Tibial artery (tissue), 4 donors: ENCODE measurements at regions not wholly inside any gene's neighbourhood (a gene's known extent, or its start where the extent isn't known, plus 50 kb on each side); places are given as distances from the start of the nearest gene placed in this dataset.

Experiments
- DNase-seq, 2 donors: peaks; one replicate each; pipeline ENCODE4 v3.0.0-alpha.2; 2019
- H3K27ac ChIP-seq, 2 donors: fragments of 200-600 bp; sonication (generic) in 1 of 2; 1 replicate in 1 of 2; 2 replicates in 1 of 2; pipeline ENCODE4 v1.5.1; 2018 to 2019; ENCODE audit warnings: mild to moderate bottlenecking in 1 of 2
- H3K27me3 ChIP-seq, 2 donors: fragments of 200-600 bp; sonication (generic) in 1 of 2; one replicate each; pipeline versions ENCODE4 v1.5.1 to v1.6.0; 2016 to 2019
- H3K36me3 ChIP-seq, 3 donors: fragments of 200-600 bp; sonication (generic) in 2 of 3; one replicate each; pipeline ENCODE4 v1.5.1; 2016 to 2019; ENCODE audit warnings: mild to moderate bottlenecking in 2 of 3
- H3K4me1 ChIP-seq, 4 donors: fragments of 200-600 bp; sonication (generic) in 2 of 4; 1 replicate in 3 of 4; 2 replicates in 1 of 4; pipeline ENCODE4 v1.5.1; 2016 to 2019
- H3K4me3 ChIP-seq, 2 donors: fragments of 200-600 bp; sonication (generic) in 1 of 2; 1 replicate in 1 of 2; 2 replicates in 1 of 2; pipeline ENCODE4 v1.5.1; 2018 to 2019; ENCODE audit warnings: mild to moderate bottlenecking in 2 of 2
- H3K9me3 ChIP-seq, 3 donors: fragments of 200-600 bp; sonication (generic) in 1 of 3; one replicate each; pipeline ENCODE4 v1.5.1; 2016 to 2019
- CTCF ChIP-seq, 2 experiments: fragments of 200-600 bp in 1 of 2; fragments of 450-650 bp in 1 of 2; IDR thresholded peaks; one replicate each; pipeline ENCODE4 v1.5.1; 2017 to 2019; ENCODE audit warnings: antibody characterized with exemption in 2 of 2, mild to moderate bottlenecking in 1 of 2, moderate library complexity in 1 of 2
- intact Hi-C: fragments of 100-400 bp; cut with DNase I; formaldehyde crosslinking; loops from one replicate; pipeline ENCODE4 v1.15.0; 2023; ENCODE audit warnings: low total_unique reads

- Histone ChIP-seq H3K27me3 (no peaks in the 10 kb centered on the region), H3K4me3 (no peak overlapping the region), H3K27ac (peak overlapping the region; percentile 19 to 31), H3K4me1 (peaks cover 0 to 39% (median 18%) of the 10 kb centered on the region in 4 donors), H3K36me3 (no peaks in the 10 kb centered on the region), H3K9me3 (no peaks in the 10 kb centered on the region)
- TF ChIP-seq CTCF (IDR thresholded peaks at IDR 0.05): no peak
- DNase-seq: no peak
- intact Hi-C loops: loop anchor here (10.0 kb wide), 1 partner anchor 322 kb away; the partner anchor contains the start of gene NUAK1
These were observed 326.4 kb downstream of the NUAK1 start for GRCh38 chr12:105812366-105812765.

GRCh38 chr12:105813201-105813600, 325.6 kb downstream of the NUAK1 start:
- H3K36me3 ChIP-seq: no peaks in the 10 kb centered on the region

GRCh38 chr12:105814283-105814682, 324.5 kb downstream of the NUAK1 start:
- no peaks in the 10 kb centered on the region for H3K9me3 ChIP-seq
- H3K27me3 ChIP-seq: no peaks in the 10 kb centered on the region
- no peak for DNase-seq
- peaks cover 0 to 39% (median 18%) of the 10 kb centered on the region in 4 donors for H3K4me1 ChIP-seq
- no peak overlapping the region for H3K4me3 ChIP-seq
- no peak for TF ChIP-seq CTCF (IDR thresholded peaks at IDR 0.05)
- no peaks in the 10 kb centered on the region for H3K36me3 ChIP-seq
- no peak overlapping the region for H3K27ac ChIP-seq
- intact Hi-C loops: loop anchor here (10.0 kb wide), 1 partner anchor 321 kb away; the partner anchor contains the start of gene NUAK1

More at GRCh38 chr12:105813201-105813600, 325.6 kb downstream of the NUAK1 start:
- H3K4me3 ChIP-seq: no peak overlapping the region
- no peaks in the 10 kb centered on the region for H3K9me3 ChIP-seq
- DNase-seq: no peak
- H3K27me3 ChIP-seq: no peaks in the 10 kb centered on the region
- intact Hi-C loops: loop anchor here (10.0 kb wide), 1 partner anchor 322 kb away; the partner anchor contains the start of gene NUAK1
- peaks cover 0 to 39% (median 18%) of the 10 kb centered on the region in 4 donors for H3K4me1 ChIP-seq
- no peak overlapping the region for H3K27ac ChIP-seq
- no peak for TF ChIP-seq CTCF (IDR thresholded peaks at IDR 0.05)

GRCh38 chr12:105819549-105819948, 319.2 kb downstream of the NUAK1 start:
- no peak for DNase-seq
- H3K4me3 ChIP-seq: no peak overlapping the region
- no peak overlapping the region for H3K27ac ChIP-seq
- H3K9me3 ChIP-seq: no peaks in the 10 kb centered on the region
- TF ChIP-seq CTCF (IDR thresholded peaks at IDR 0.05): no peak
- H3K4me1 ChIP-seq: peaks cover 0 to 28% (median 23%) of the 10 kb centered on the region in 4 donors
- intact Hi-C loops: loop anchor here (10.0 kb wide), 1 partner anchor 315 kb away; the partner anchor contains the start of gene NUAK1
- no peaks in the 10 kb centered on the region for H3K36me3 ChIP-seq
- H3K27me3 ChIP-seq: no peaks in the 10 kb centered on the region

GRCh38 chr12:105820429-105821125, 318.2 kb downstream of the NUAK1 start:
- Histone ChIP-seq H3K36me3 (no peaks in the 10 kb centered on the region), H3K9me3 (no peaks in the 10 kb centered on the region), H3K27ac (peak overlapping the region; percentile 49 to 68), H3K4me1 (peaks cover 0 to 28% (median 23%) of the 10 kb centered on the region in 4 donors), H3K27me3 (no peaks in the 10 kb centered on the region), H3K4me3 (no peak overlapping the region)
- intact Hi-C loops: no loop called here
- peak; percentile 84 to 86 for DNase-seq
- no peak for TF ChIP-seq CTCF (IDR thresholded peaks at IDR 0.05)
